HG03280 (cell line): ENCODE measurements at regions not wholly inside any gene's neighbourhood (a gene's known extent, or its start where the extent isn't known, plus 50 kb on each side); places are given as distances from the start of the nearest gene placed in this dataset.
"Not testable (repeated sequence)": the region's sequence is repeated elsewhere in the genome, so short reads cannot be mapped to it uniquely, and the experiment has no call there.

Experiments used
- ATAC-seq: cut with Tn5 transposase; IDR thresholded peaks from one replicate; pipeline ENCODE4 v1.9.1; 2021; ENCODE audit warnings: mild to moderate bottlenecking, moderate library complexity; ENCODE audit not compliant: unreplicated experiment

- ATAC-seq = no peak
These were observed 98.8 kb upstream of the MMADHC start for GRCh38 chr2:149686136-149687051.

DNA sequence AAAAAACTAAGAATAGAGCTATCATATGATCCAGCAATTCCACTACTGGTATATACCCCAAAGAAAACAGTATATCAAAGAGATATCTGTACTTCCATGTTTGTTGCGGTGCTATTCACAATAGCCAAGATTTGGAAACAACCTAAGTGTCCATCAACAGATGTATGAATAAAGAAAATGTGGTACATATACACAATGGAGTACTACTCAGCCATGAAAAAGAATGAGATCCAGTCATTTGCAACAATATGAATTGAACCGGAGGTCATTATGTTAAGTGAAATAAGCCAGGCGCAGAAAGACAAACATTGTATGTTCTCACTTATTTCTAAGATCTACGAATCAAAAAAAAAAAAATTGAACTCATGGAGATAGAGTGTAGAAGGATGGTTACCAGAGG lies 97.8 kb upstream of the MMADHC start:
- ATAC-seq = not testable (repeated sequence)

- ATAC-seq = no peak
These were observed 91.7 kb upstream of the MMADHC start for GRCh38 chr2:149679286-149679685.

DNA sequence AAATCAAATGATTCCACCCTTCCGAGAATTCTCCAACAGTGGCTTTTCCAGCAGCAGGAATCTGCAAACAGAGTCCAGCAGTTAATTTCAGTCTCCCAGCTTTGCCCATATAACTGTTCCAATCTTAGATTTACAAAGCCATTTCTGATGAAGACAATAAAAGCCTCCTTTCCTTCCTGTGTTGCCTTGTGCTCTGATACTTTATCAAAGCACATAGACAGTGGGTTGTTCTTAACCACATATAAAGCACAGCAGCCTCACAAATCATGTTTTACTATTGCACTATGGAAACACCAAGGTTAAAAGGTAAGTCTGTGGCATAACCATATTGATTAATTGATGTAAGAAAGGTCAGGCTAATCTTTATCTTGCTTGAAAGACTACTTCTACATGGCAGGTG lies 89.8 kb upstream of the MMADHC start:
- ATAC-seq = no peak

DNA sequence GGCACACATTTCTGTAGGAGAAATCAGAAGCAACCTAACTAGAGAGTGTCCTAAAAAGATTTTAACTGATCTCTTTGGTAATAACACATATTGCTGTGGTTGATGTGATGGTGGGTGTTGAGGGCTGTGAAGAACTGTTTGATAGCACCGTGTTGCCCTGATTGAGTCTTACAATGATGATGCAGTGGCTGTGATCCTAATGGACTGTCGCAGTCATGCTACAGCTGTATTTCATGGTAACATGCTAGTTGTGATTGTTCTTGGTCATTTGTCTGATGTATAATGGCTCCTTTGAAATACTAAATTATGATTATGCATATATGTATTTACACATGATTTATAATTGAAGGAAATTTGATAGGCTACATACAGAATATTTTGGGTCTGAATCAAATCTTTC lies 82.5 kb upstream of the MMADHC start:
- no peak for ATAC-seq

DNA sequence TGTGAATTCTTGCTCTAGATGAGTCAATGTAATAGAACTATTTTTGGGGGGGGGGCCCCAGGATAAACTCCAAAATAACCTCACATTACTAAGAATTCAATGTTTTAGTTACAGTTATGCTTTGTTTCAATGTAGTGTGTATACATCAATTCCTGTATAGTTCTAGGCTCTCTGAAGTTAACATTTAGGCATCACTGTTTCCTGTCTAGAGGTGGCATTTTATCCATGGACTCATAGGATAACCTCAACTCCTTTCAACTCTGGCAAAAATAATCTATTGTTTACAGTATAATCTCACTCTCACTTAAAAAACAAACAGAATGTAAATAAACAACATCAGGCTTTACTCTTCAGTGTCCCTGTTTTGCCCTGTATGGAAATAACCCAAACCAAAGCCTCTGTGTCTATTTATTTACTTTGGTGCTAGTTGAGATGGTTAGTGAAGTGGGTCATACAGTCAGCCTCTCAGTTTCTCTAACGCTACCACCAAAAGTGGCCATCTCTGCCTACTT lies 79.3 kb upstream of the MMADHC start:
- no peak for ATAC-seq

DNA sequence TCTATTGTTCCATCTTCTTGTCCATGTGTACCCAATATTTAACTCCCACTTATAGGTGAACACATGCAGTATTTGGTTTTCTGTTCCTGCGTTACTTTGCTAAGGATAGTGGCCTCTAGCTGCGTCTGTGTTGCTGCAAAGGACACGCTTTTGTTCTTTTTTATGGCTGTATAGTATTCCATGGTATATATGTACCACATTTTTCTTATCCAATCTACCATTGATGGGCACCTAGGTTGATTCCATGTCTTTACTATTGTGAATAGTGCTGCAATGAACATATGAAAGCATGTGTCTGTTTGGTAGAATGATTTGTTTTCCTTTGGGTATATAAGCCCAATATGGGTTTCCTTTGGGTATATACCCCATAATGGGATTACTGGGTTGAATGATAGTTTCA lies 77.3 kb upstream of the MMADHC start:
- no peak for ATAC-seq

GRCh38 chr2:149662556-149662955 lies 75.0 kb upstream of the MMADHC start:
- ATAC-seq = no peak

DNA sequence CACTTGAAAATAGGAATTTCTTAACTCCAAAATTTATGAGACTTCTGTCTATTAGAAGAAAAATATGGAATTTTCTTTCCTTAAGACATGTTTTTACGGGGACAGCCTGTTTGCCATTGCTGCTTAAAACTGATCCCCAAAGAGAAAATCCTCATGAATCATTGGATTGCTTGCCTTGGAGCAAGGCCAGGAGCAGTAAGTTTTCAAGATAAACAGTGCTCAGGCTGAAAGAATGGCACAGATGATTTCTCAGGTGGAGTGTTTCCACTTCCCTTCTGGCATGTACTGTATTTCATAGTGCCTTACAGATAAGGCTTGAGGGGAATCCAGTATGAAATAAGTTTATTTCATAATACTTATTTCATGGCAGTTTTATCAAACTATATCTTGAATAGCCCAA lies 74.3 kb upstream of the MMADHC start:
- no peak for ATAC-seq

- ATAC-seq = no peak
These were observed 71.0 kb upstream of the MMADHC start for GRCh38 chr2:149658553-149658952.

DNA sequence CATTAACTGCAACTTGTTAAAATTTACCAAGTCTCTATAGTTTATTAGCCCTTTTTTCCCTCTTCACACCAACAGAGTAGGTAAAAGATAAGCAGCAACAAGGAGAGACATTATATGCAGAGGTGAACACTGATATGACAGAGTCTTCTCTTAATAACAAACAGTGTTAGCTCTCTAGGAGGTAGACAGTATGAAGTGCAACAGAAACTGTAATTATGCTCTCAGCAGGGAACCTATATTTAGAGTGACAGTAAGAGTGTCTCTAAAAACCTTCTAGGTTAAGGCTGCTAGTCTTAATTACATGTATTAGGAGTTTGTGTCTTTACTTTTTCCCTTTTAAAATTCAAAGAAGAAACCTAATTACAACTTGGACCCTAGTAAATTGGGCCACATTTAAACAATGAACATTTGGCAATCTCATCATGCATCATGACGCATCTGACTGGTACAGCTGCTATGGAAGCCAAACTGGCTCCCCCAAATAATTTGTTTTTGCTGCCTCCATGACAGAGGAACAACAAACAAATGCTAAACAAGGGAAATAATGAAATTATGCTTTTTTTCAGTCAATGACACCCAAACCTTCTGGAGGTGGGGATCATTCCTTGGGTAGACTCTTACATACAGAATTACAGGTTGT lies 69.9 kb upstream of the MMADHC start:
- no peak for ATAC-seq

DNA sequence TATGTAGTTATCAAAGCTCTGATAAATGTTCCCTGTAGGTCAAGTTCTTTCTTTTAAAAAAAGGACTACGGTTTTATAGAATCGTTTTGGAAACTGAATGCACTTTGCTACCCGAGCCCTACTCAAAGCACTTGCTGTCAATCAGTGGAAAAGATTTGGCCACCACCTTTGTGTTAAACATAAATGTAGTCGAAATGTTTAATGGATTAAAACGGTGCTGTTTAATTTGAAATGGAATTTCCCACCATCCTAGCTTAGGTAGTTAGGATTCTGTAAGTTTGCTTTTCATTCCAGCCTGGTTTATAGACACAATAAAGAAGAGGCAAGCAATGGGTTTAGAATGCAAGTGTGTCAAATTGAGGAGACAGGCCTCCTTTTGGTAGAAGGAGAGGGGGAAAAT lies 69.4 kb upstream of the MMADHC start:
- no peak for ATAC-seq

GRCh38 chr2:149653831-149654445 lies 66.4 kb upstream of the MMADHC start:
- ATAC-seq = no peak

- no peak for ATAC-seq
These were observed 65.4 kb upstream of the MMADHC start for GRCh38 chr2:149652926-149653325.

DNA sequence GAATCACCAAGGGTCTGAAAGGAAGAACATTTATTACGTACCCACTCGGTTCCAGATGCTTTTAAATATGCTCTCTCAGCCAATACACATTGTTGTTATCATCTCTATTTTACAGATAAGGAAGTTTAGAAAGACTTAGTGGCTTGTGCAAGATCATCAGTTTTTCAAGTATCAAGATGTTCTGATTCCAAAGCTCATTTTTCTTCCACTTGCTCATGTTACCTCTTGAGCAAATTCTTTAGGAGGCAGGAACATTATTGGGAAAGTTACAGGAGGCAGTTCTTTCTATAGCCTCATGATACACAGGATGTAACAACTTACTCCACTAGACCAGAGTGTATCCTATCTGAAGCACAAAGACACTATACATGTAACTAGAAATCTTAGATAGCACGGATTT lies 65.0 kb upstream of the MMADHC start:
- ATAC-seq = no peak

- ATAC-seq = no peak
These were observed 63.7 kb upstream of the MMADHC start for GRCh38 chr2:149651229-149651628.

GRCh38 chr2:149650006-149650405 lies 62.4 kb upstream of the MMADHC start:
- no peak for ATAC-seq

GRCh38 chr2:149648282-149649030 lies 60.9 kb upstream of the MMADHC start:
- no peak for ATAC-seq

GRCh38 chr2:149645391-149645790 lies 57.8 kb upstream of the MMADHC start:
- no peak for ATAC-seq
